Calu3 (cell line): ENCODE measurements at regions not wholly inside any gene's neighbourhood (a gene's known extent, or its start where the extent isn't known, plus 50 kb on each side); places are given as distances from the start of the nearest gene placed in this dataset.

Source experiments
- BruUV-seq: library from RNA; stranded (reverse); fragments of 400-500 nt; replicated peaks from 2 replicates; lab custom pipeline; 2021; lab: Mats Ljungman, UMichigan
- CTCF ChIA-PET: fragments of 300-600 bp; sonication (Branson Sonifier 250); formaldehyde crosslinking; loops from one replicate; lab custom pipeline; 2022; ENCODE audit warnings: antibody characterized with exemption; lab: Charles Lee
- DNase-seq: peaks from one replicate; pipeline ENCODE4 v3.0.0; 2022
- H3K27ac Mint-ChIP-seq: one replicate; pipeline ENCODE4 v1.8.0; 2022; ENCODE audit warnings: mixed read lengths; ENCODE audit not compliant: unreplicated experiment
- H3K27me3 Mint-ChIP-seq: one replicate; pipeline ENCODE4 v1.8.0; 2022; ENCODE audit warnings: mixed read lengths; ENCODE audit not compliant: unreplicated experiment
- H3K36me3 Mint-ChIP-seq: one replicate; pipeline ENCODE4 v1.8.0; 2022; ENCODE audit warnings: mild to moderate bottlenecking, moderate library complexity, mixed read lengths; ENCODE audit not compliant: insufficient read depth, unreplicated experiment
- H3K4me1 Mint-ChIP-seq: one replicate; pipeline ENCODE4 v1.8.0; 2022; ENCODE audit warnings: mild to moderate bottlenecking, low read depth, mixed read lengths; ENCODE audit not compliant: unreplicated experiment
- H3K4me3 Mint-ChIP-seq: one replicate; pipeline ENCODE4 v1.8.0; 2022; ENCODE audit warnings: mild to moderate bottlenecking, low read depth, moderate library complexity, mixed read lengths; ENCODE audit not compliant: unreplicated experiment
- H3K9me3 Mint-ChIP-seq: one replicate; pipeline ENCODE4 v1.8.0; 2022; ENCODE audit warnings: low read depth, mixed read lengths; ENCODE audit not compliant: unreplicated experiment
- CTCF ChIP-seq: fragments of 200-600 bp; IDR thresholded peaks from one replicate; pipeline ENCODE4 v1.8.0; 2022; ENCODE audit warnings: antibody characterized with exemption; ENCODE audit not compliant: unreplicated experiment
- intact Hi-C: fragments of 100-400 bp; cut with micrococcal nuclease; formaldehyde crosslinking; loops from one replicate; pipeline ENCODE4 v1.10.0; 2022; ENCODE audit not compliant: unreplicated experiment

DNA sequence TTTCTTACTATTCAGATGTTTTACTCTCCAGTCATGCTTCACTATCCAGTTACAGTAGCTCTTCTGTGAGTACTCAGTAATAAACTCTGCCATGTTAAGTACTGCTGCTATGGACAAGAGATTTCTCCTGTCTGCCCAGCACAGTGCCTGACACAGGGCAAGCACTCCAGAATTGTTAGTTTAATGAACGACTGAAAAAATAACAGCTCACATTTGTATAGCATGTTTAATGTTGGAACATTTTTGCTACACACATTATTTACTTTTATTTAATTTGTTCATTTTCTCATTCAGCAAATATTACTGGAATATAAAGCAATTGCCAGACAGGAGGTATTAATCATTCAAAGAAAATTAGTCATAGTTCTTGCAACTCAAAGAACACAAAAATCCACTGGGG is 142.6 kb upstream of the HMGN3 start:
- BruUV-seq, result no TSS peak
- no peak for DNase-seq
- intact Hi-C loops, result loop anchor here (5.0 to 10.0 kb wide), 3 partner anchors 88 to 148 kb away; partner anchors contain the start of gene HMGN3
- H3K36me3 Mint-ChIP-seq, result no peaks in the 10 kb centered on the region
- CTCF ChIA-PET, result interaction anchor here (0.7 kb wide), 1 partner anchor 50 kb away, joined by 5 read pairs; no protein-coding TSS in a partner anchor
- peak overlapping the region; percentile 78 for H3K27ac Mint-ChIP-seq
- H3K27me3 Mint-ChIP-seq, result no peaks in the 10 kb centered on the region
- peaks cover 1% of the 10 kb centered on the region for H3K9me3 Mint-ChIP-seq
- H3K4me3 Mint-ChIP-seq, result no peak overlapping the region
- peaks cover 48% of the 10 kb centered on the region for H3K4me1 Mint-ChIP-seq
- TF ChIP-seq CTCF, result no peak

DNA sequence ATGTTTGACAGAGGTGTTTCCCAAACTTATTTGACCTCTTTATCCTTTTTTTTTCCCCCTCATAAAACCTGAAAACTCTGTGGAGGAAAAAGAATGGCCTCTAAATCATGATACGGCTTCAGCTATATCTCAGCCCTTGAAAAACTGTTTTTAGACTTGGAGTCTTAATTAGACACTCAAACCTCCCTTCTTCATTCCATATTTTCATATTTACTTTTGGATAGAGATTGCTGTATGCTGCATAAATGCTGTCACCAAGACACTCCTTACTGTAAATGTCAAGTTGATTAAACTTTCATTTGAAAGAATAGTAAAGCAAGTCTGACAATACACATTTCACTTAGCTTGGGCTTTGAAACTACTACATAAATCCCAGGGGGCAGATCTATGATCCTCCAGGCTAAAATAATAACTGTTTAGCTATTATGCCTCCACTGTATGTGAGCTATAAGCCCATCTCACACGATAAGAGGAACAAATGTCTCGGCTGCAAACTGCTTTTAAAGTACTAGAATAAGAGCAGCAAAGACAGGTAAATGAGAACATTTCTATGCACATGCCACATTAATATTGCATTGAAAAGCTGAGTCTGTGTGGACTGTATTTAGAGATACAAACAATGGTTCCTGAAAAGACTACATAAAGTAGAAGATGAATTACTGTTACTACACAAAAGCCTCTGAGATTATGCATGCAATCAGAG is 141.3 kb upstream of the HMGN3 start:
- Mint-ChIP-seq H3K4me1 (peaks cover 42% of the 10 kb centered on the region), H3K27me3 (no peaks in the 10 kb centered on the region), H3K27ac (no peak overlapping the region), H3K36me3 (no peaks in the 10 kb centered on the region), H3K9me3 (no peaks in the 10 kb centered on the region), H3K4me3 (no peak overlapping the region)
- intact Hi-C loops, result loop anchor here (5.0 to 10.0 kb wide), 3 partner anchors 89 to 149 kb away; partner anchors contain the start of gene HMGN3
- CTCF ChIA-PET, result no interaction called here
- no peak for DNase-seq
- TF ChIP-seq CTCF, result no peak
- BruUV-seq, result no TSS peak

DNA sequence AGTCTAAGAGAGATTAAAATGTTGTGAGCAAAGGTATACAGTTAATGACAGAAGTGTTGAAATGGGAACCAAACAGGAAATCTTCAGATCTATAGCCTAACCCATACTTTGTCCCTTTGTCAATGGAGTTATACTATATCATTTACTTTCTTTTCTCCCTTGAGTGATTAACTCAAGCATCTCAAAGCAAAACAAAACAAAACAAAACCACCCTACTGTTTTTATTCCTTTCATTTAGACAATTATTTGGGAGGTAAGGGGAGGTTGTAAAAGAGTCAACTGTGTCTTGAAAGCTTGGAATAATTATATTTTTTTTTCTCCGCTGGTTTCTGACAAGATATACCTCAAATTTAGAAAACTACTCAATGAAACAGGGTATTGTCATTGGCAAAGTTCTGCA is 139.8 kb upstream of the HMGN3 start:
- intact Hi-C loops, result loop anchor here (10.0 kb wide), 2 partner anchors 90 to 150 kb away; no protein-coding TSS in a partner anchor
- no peaks in the 10 kb centered on the region for H3K27me3 Mint-ChIP-seq

DNA sequence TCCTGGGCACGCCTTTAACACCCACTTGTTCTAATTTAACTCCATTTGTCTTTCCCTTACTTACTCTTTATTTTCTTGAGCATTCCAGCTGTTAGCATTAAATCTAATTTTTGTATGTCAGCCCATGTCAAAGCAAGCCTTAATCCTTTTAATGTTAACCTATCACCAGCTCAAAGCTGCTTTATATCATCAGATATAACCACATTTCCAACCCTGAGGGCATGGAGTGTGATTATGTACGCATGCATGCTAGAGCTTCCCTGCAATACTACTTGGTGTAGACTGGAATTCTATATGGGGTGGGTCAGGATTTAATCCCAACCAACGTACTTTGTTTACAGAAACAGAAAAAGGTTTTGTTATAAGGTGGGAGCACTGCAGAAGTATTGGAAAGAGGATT is 139.4 kb upstream of the HMGN3 start:
- CTCF ChIA-PET, result no interaction called here
- no TSS peak for BruUV-seq
- Mint-ChIP-seq H3K4me1 (peaks cover 42% of the 10 kb centered on the region), H3K4me3 (no peak overlapping the region), H3K27me3 (no peaks in the 10 kb centered on the region), H3K27ac (no peak overlapping the region), H3K36me3 (no peaks in the 10 kb centered on the region), H3K9me3 (no peaks in the 10 kb centered on the region)
- DNase-seq, result no peak
- intact Hi-C loops, result loop anchor here (10.0 kb wide), 2 partner anchors 91 to 151 kb away; no protein-coding TSS in a partner anchor
- TF ChIP-seq CTCF, result no peak

More for the DNA sequence above, 139.8 kb upstream of the HMGN3 start:
- BruUV-seq, result no TSS peak
- CTCF ChIA-PET, result no interaction called here
- Mint-ChIP-seq H3K4me3 (no peak overlapping the region), H3K9me3 (no peaks in the 10 kb centered on the region), H3K4me1 (peaks cover 42% of the 10 kb centered on the region), H3K36me3 (no peaks in the 10 kb centered on the region), H3K27ac (no peak overlapping the region)
- no peak for TF ChIP-seq CTCF
- no peak for DNase-seq
